HG03045 (cell line): ENCODE measurements at regions not wholly inside any gene's neighbourhood (a gene's known extent, or its start where the extent isn't known, plus 50 kb on each side); places are given as distances from the start of the nearest gene placed in this dataset.
"Not testable (repeated sequence)": the region's sequence is repeated elsewhere in the genome, so short reads cannot be mapped to it uniquely, and the experiment has no call there.

Experiments
- ATAC-seq: cut with Tn5 transposase; IDR thresholded peaks from one replicate; pipeline ENCODE4 v1.9.1; 2021; ENCODE audit warnings: mild to moderate bottlenecking, moderate library complexity; ENCODE audit not compliant: unreplicated experiment

- ATAC-seq = no peak
These were observed 147.9 kb upstream of the RORA start for GRCh38 chr15:61376961-61377360.

GRCh38 chr15:61376516-61376915 lies 147.4 kb upstream of the RORA start:
- ATAC-seq = no peak

- ATAC-seq = no peak
These were observed 145.7 kb upstream of the RORA start for GRCh38 chr15:61374848-61375247.

DNA sequence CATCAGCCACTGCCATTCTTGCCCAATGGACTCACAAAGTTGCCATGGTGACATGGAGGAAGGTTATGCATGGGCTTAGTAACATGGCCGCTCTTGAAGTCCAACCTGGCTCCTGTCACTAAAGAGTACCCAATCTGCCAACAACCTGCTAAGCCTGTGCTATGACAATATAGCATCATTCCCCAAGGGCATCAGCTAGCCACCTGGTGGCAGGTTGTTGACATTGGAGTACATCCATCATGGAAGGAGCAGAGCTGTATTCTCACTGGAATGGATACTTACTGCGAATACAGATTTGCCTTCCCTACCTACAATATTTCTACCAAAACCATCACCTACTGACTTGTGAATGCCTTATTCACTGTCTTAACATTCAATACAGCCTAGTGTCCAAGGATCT lies 138.9 kb upstream of the RORA start:
- no peak for ATAC-seq

DNA sequence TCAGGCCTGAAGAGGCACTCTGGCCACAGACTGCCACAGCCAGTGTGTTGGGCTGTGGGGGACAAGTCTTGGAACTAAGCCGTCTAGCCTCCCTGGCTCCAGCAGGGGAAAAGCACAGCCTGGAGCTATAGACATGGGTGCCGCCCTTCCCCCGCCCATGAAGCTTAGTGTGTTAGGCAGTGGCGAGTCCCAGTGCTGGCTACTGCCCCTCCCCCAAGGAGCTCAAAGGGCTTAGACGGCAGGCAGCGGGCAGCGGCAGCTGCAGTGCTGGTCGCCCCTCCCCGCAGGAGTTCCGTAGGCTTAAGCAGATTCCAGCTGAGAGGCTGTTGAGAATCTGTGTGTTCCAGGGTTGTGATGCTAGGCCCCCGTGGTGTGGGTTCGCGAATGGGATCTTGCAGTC lies 135.8 kb upstream of the RORA start:
- no peak for ATAC-seq

GRCh38 chr15:61362912-61363311 lies 133.8 kb upstream of the RORA start:
- ATAC-seq = not testable (repeated sequence)

- ATAC-seq = no peak
These were observed 115.2 kb upstream of the RORA start for GRCh38 chr15:61344293-61344692.

DNA sequence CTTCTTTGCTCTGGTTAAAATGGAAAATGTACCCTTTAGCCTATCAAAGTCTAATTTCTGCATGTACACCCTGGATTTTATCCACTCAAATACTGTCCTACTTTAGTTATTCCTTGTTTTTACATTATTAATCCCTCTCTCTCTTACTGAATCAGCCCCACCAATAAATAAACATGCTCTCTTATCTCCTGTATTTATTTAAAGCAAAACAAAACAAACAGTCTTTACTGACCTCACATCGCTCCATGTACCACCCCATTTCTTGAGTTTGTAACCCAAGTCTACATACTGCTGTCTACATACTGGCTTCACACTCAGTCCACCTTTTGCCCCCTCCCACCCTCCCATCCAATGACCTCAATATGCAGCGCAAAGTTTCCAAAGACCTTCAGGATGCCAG lies 113.3 kb upstream of the RORA start:
- no peak for ATAC-seq

GRCh38 chr15:61339516-61339915 lies 110.4 kb upstream of the RORA start:
- no peak for ATAC-seq

- ATAC-seq = no peak
These were observed 108.4 kb upstream of the RORA start for GRCh38 chr15:61337541-61337940.

GRCh38 chr15:61336026-61336638 lies 107.0 kb upstream of the RORA start:
- no peak for ATAC-seq

DNA sequence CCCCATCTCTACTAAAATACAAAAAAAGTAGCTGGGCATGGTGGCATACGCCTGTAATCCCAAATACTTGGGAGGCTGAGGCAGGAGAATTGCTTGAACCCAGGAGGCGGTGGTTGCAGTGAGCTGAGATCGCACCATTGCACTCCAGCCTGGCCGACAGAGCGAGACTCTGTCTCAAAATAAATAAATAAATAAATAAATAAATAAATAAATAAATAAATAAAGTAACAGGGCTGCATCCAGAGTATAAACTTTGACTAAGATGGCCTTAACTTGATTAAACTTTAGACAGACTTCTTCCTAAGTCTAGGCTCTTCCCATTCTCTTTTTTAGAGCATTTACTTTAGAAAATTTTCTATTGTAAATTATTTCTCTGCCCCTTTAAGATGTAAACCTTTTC lies 105.6 kb upstream of the RORA start:
- not testable (repeated sequence) for ATAC-seq

DNA sequence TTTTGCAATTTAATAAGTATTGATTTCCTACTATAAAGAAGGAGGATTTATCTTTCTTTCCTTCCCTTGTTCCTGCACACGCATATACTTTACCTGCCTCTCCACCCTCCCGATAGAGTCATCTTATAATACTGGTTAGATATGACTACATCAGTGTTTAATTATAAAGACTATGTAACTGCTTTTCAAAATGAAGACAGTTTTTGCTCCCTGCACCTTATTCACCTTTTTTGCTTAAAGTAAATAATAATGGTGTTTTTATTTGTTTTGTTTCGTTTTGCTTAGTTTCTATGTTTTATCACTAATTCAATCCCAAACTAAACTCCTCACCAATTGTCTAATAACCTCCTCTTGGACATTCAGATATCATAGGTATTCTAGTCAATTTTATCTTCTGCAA lies 101.9 kb upstream of the RORA start:
- ATAC-seq = no peak

GRCh38 chr15:61327019-61327631 lies 98.0 kb upstream of the RORA start:
- ATAC-seq = no peak

GRCh38 chr15:61319892-61320291 lies 90.8 kb upstream of the RORA start:
- ATAC-seq = no peak

- ATAC-seq = no peak
These were observed 89.9 kb upstream of the RORA start for GRCh38 chr15:61318802-61319525.

- ATAC-seq = no peak
These were observed 89.2 kb upstream of the RORA start for GRCh38 chr15:61318301-61318700.

DNA sequence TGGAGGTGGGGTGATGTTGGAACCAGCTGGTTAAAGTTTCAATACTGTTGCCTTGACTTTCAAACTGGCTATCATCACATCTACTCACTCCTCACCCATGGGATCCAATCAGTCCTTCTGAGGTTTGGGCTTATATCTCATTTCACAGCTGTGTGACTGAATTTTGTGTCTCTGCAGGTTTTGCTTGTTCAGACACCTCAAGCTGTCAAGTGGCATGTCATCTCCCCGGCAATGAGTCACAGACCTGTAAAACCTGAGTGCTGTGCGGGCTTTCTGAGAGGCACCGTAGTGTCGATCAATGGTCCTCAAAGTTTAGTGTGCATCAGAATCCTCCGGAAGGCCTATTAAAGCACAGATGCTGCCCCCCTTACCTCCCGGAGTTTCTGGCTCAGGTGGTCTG lies 86.4 kb upstream of the RORA start:
- ATAC-seq = no peak

GRCh38 chr15:61314427-61314826 lies 85.3 kb upstream of the RORA start:
- no peak for ATAC-seq

GRCh38 chr15:61309617-61310016 lies 80.5 kb upstream of the RORA start:
- no peak for ATAC-seq

GRCh38 chr15:61309031-61309511 lies 80.0 kb upstream of the RORA start:
- ATAC-seq = no peak

DNA sequence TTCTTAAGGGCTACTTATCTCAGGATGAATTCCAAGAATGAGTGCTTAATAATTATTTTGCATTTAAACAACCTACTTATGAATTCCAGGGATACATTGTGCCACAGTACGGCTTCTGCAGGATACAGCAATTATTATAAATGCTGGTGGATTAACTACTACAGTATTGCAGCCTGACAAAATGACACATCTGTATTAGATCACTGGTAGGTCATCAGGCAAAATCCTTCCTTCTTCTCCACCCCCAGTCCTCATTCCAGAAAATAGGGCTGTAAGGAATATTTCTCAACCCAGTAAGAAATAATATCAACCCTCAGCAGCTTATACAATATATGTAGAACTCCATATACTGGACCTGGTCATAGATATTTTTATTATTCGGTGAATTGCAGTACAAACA lies 79.3 kb upstream of the RORA start:
- no peak for ATAC-seq
